ENCODE measurements at regions not wholly inside any gene's neighbourhood (a gene's known extent, or its start where the extent isn't known, plus 50 kb on each side); places are given as distances from the start of the nearest gene placed in this dataset.
A peak's percentile ranks its signal among the peaks of the same experiment; 100 is the strongest.

GRCh38 chr10:29127037-29127700 lies 161.7 kb upstream of the LYZL1 start:
- TF ChIP-seq, protein P1, sequence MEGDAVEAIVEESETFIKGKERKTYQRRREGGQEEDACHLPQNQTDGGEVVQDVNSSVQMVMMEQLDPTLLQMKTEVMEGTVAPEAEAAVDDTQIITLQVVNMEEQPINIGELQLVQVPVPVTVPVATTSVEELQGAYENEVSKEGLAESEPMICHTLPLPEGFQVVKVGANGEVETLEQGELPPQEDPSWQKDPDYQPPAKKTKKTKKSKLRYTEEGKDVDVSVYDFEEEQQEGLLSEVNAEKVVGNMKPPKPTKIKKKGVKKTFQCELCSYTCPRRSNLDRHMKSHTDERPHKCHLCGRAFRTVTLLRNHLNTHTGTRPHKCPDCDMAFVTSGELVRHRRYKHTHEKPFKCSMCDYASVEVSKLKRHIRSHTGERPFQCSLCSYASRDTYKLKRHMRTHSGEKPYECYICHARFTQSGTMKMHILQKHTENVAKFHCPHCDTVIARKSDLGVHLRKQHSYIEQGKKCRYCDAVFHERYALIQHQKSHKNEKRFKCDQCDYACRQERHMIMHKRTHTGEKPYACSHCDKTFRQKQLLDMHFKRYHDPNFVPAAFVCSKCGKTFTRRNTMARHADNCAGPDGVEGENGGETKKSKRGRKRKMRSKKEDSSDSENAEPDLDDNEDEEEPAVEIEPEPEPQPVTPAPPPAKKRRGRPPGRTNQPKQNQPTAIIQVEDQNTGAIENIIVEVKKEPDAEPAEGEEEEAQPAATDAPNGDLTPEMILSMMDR (IDR thresholded peaks at IDR 0.05): no peak
- TF ChIP-seq POLR2AphosphoS5 (IDR thresholded peaks at IDR 0.05) (no peak), POLR2A (IDR thresholded peaks at IDR 0.05) (no peak)
- H3K27ac ChIP-seq: no peak overlapping the region
- intact Hi-C loops (cut with DNase I): loop anchor here (5.0 to 10.0 kb wide), 2 partner anchors 178 to 450 kb away; partner anchors contain the start of gene BAMBI

DNA sequence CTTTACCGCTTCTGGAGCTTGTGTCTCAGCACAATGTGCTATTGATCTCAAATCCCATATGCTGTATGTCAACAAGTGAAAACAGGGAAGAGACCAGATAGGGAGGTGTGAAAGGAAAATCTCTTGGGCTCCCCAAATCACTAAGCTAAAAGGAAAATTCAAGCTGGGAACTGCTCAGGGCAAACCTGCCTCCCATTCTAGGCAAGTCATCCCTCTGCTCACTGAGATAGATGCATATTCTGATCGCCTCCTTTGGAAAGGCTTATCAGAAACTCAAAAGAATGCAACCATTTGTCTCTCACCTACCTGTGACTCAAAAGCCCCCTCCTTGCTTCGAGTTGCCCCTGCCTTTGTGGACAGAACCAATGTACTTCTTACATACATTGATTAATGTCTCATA lies 161.1 kb upstream of the LYZL1 start:
- no peak overlapping the region for H3K4me3 ChIP-seq
- H3K36me3 ChIP-seq: no peaks in the 10 kb centered on the region
- H3K27me3 ChIP-seq (replicated peaks; ENCODE audit: insufficient read depth): no peaks in the 10 kb centered on the region
- WGBS: 84% methylated on average over 3 of the region's 3 CpGs
- DNase-seq (ENCODE audit: low spot score): no peak
- intact Hi-C loops (cut with DNase I): loop anchor here (5.0 to 10.0 kb wide), 2 partner anchors 177 to 450 kb away; partner anchors contain the start of gene BAMBI
- no peaks in the 10 kb centered on the region for H3K9me3 ChIP-seq
- no peak overlapping the region for H3K27ac ChIP-seq
- H3K4me1 ChIP-seq (replicated peaks): no peaks in the 10 kb centered on the region
- TF ChIP-seq POLR2AphosphoS5 (IDR thresholded peaks at IDR 0.05) (no peak), POLR2A (IDR thresholded peaks at IDR 0.05) (no peak)
- TF ChIP-seq, protein P1 (IDR thresholded peaks at IDR 0.05): no peak

More at GRCh38 chr10:29127037-29127700, 161.7 kb upstream of the LYZL1 start:
- Histone ChIP-seq H3K4me1 (replicated peaks) (no peaks in the 10 kb centered on the region), H3K36me3 (no peaks in the 10 kb centered on the region), H3K4me3 (no peak overlapping the region), H3K9me3 (no peaks in the 10 kb centered on the region), H3K27me3 (replicated peaks; ENCODE audit: insufficient read depth) (no peaks in the 10 kb centered on the region)
- WGBS: 70% methylated on average over 7 of the region's 7 CpGs
- DNase-seq (ENCODE audit: low spot score): no peak

DNA sequence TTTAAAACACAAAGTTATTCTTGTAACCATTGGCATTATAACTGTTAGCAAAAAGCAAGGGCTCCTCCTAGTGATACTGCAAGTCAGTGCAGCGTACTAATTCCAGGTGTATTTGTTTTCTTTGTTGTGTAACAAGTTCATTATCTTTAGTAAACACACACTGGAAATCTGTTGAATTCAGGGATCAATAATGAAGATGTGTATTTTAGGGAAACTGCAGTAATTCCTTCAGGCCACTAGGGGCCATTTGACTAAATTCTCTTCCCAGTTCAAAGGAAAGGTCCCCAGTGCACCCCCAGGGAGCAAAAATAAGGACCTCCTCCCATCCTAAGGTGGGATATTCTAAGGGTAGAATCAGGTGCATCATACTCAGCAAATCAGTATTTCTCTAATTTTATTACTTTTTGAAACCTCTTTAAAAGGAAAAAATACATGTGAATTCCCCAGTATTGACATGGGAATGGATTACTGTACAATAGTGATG lies 158.6 kb upstream of the LYZL1 start:
- H3K4me3 ChIP-seq: no peak overlapping the region
- no peaks in the 10 kb centered on the region for H3K36me3 ChIP-seq
- H3K27me3 ChIP-seq (replicated peaks; ENCODE audit: insufficient read depth): no peaks in the 10 kb centered on the region
- no peak for DNase-seq (ENCODE audit: low spot score)
- TF ChIP-seq POLR2A (IDR thresholded peaks at IDR 0.05): no peak
- TF ChIP-seq, protein P1 (IDR thresholded peaks at IDR 0.05): peak; percentile 24 to 73 (median 66)
- no peaks in the 10 kb centered on the region for H3K9me3 ChIP-seq
- H3K27ac ChIP-seq: no peak overlapping the region
- no peaks in the 10 kb centered on the region for H3K4me1 ChIP-seq (replicated peaks)
- 59% methylated on average over 1 of the region's 1 CpG for WGBS
- intact Hi-C loops (cut with DNase I): loop anchor here (5.0 kb wide), 1 partner anchor 468 kb away; no protein-coding TSS in a partner anchor

DNA sequence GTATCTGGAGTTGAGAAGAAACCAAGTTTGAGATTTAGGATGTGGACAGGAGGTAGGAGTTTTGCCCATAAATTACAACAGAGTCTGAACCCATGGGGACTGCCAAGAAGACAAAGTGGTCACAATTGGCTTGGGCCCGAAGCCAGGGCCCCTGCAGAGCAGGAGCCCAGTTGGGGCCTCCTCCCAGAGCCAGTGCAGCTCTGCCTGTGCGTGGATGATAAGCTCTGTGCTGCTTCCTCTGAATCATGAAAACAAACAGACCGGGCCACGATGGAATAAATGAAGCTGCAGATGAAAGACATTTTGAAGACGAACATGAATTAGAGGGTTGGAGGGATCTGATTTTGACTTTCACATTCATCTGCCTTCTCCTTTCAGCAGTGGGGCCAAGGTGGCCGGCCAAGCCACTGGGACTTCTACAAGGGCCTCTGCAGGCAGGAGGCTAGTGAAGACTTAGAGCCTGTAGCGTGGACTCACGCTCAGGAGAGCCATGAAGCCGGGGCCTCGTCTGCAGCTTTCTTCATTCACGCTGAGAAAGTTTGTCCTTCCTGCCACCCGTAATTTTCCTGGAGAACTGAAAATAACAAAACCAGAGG lies 156.8 kb upstream of the LYZL1 start:
- no peaks in the 10 kb centered on the region for H3K4me1 ChIP-seq (replicated peaks)
- no peaks in the 10 kb centered on the region for H3K36me3 ChIP-seq
- no peaks in the 10 kb centered on the region for H3K9me3 ChIP-seq
- no peak overlapping the region for H3K4me3 ChIP-seq
- 78% methylated on average over 12 of the region's 12 CpGs for WGBS
- intact Hi-C loops (cut with DNase I): loop anchor here (5.0 kb wide), 1 partner anchor 470 kb away; no protein-coding TSS in a partner anchor
- TF ChIP-seq, protein P1 (IDR thresholded peaks at IDR 0.05): no peak
- TF ChIP-seq POLR2A (IDR thresholded peaks at IDR 0.05): no peak
- TF ChIP-seq POLR2AphosphoS5 (IDR thresholded peaks at IDR 0.05): no peak
- no peak overlapping the region for H3K27ac ChIP-seq
- no peak for DNase-seq (ENCODE audit: low spot score)
- H3K27me3 ChIP-seq (replicated peaks; ENCODE audit: insufficient read depth): no peaks in the 10 kb centered on the region
